Calu3 (cell line): ENCODE measurements at regions not wholly inside any gene's neighbourhood (a gene's known extent, or its start where the extent isn't known, plus 50 kb on each side); places are given as distances from the start of the nearest gene placed in this dataset.

Experiments
- BruUV-seq: library from RNA; stranded (reverse); fragments of 400-500 nt; replicated peaks from 2 replicates; lab custom pipeline; 2021; lab: Mats Ljungman, UMichigan
- CTCF ChIA-PET: fragments of 300-600 bp; sonication (Branson Sonifier 250); formaldehyde crosslinking; loops from one replicate; lab custom pipeline; 2022; ENCODE audit warnings: antibody characterized with exemption; lab: Charles Lee
- DNase-seq: peaks from one replicate; pipeline ENCODE4 v3.0.0; 2022
- H3K27ac Mint-ChIP-seq: one replicate; pipeline ENCODE4 v1.8.0; 2022; ENCODE audit warnings: mixed read lengths; ENCODE audit not compliant: unreplicated experiment
- H3K27me3 Mint-ChIP-seq: one replicate; pipeline ENCODE4 v1.8.0; 2022; ENCODE audit warnings: mixed read lengths; ENCODE audit not compliant: unreplicated experiment
- H3K36me3 Mint-ChIP-seq: one replicate; pipeline ENCODE4 v1.8.0; 2022; ENCODE audit warnings: mild to moderate bottlenecking, moderate library complexity, mixed read lengths; ENCODE audit not compliant: insufficient read depth, unreplicated experiment
- H3K4me1 Mint-ChIP-seq: one replicate; pipeline ENCODE4 v1.8.0; 2022; ENCODE audit warnings: mild to moderate bottlenecking, low read depth, mixed read lengths; ENCODE audit not compliant: unreplicated experiment
- H3K4me3 Mint-ChIP-seq: one replicate; pipeline ENCODE4 v1.8.0; 2022; ENCODE audit warnings: mild to moderate bottlenecking, low read depth, moderate library complexity, mixed read lengths; ENCODE audit not compliant: unreplicated experiment
- H3K9me3 Mint-ChIP-seq: one replicate; pipeline ENCODE4 v1.8.0; 2022; ENCODE audit warnings: low read depth, mixed read lengths; ENCODE audit not compliant: unreplicated experiment
- intact Hi-C: fragments of 100-400 bp; cut with micrococcal nuclease; formaldehyde crosslinking; loops from one replicate; pipeline ENCODE4 v1.10.0; 2022; ENCODE audit not compliant: unreplicated experiment
- TF ChIP-seq, protein P1 (sequence below): fragments of 200-600 bp; IDR thresholded peaks from one replicate; pipeline ENCODE4 v1.8.0; 2022; ENCODE audit warnings: antibody characterized with exemption; ENCODE audit not compliant: unreplicated experiment

DNA sequence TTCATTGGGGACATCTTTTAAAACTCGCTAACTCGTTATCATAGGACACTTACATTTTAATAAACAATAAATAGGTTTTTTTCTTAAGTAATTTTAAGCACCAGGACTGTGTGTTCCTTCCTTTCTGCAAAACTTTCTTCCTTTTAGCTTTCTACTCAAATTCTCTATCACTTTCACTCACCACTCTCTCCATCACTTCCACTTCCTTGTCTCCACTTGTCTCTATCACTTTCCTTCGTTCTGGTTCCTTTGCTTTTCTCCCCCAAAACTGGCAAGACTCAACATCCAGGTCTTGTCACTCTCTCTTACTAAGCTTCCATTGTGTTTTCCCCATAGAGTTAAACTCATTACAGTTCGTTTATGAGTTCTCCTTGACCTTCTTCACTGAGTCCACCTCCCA lies 99.0 kb downstream of the ZPLD1 start:
- BruUV-seq = no TSS peak
- no peaks in the 10 kb centered on the region for H3K27me3 Mint-ChIP-seq
- no peak for DNase-seq
- no peaks in the 10 kb centered on the region for H3K9me3 Mint-ChIP-seq
- TF ChIP-seq, protein P1, sequence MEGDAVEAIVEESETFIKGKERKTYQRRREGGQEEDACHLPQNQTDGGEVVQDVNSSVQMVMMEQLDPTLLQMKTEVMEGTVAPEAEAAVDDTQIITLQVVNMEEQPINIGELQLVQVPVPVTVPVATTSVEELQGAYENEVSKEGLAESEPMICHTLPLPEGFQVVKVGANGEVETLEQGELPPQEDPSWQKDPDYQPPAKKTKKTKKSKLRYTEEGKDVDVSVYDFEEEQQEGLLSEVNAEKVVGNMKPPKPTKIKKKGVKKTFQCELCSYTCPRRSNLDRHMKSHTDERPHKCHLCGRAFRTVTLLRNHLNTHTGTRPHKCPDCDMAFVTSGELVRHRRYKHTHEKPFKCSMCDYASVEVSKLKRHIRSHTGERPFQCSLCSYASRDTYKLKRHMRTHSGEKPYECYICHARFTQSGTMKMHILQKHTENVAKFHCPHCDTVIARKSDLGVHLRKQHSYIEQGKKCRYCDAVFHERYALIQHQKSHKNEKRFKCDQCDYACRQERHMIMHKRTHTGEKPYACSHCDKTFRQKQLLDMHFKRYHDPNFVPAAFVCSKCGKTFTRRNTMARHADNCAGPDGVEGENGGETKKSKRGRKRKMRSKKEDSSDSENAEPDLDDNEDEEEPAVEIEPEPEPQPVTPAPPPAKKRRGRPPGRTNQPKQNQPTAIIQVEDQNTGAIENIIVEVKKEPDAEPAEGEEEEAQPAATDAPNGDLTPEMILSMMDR = no peak
- intact Hi-C loops = no loop called here
- H3K27ac Mint-ChIP-seq = no peak overlapping the region
- CTCF ChIA-PET = interaction anchor here (3.9 kb wide), 1 partner anchor 304 kb away, joined by 75 read pairs; no protein-coding TSS in a partner anchor
- no peak overlapping the region for H3K4me3 Mint-ChIP-seq
- no peaks in the 10 kb centered on the region for H3K4me1 Mint-ChIP-seq
- H3K36me3 Mint-ChIP-seq = no peaks in the 10 kb centered on the region

DNA sequence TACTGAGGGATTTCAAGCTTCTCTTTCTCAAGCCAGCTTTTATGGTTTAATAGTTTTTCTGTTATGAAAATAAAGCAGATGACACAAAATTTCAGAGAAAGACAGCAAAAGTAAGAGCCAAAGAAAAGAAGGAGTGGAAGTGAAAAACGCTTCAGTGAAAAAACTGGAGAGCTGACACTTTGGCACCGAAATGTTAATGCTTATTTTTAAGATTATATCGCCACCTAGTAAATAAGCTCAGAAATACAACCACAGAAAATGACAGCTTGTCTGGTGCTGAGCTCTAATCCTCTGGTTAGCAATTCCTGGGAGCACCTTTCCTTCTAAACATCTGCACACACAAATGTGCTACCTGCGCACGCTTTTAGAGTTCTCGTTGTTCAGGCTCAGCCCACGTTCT lies 101.6 kb downstream of the ZPLD1 start:
- no TSS peak for BruUV-seq
- DNase-seq = no peak
- Mint-ChIP-seq H3K4me1 (no peaks in the 10 kb centered on the region), H3K9me3 (no peaks in the 10 kb centered on the region), H3K4me3 (no peak overlapping the region), H3K36me3 (no peaks in the 10 kb centered on the region), H3K27me3 (no peaks in the 10 kb centered on the region), H3K27ac (no peak overlapping the region)
- CTCF ChIA-PET = interaction anchor here (0.6 to 3.9 kb wide), 10 partner anchors 60 to 962 kb away, joined by 3 to 75 read pairs (median 4); partner anchors contain the start of gene PCNP
- intact Hi-C loops = loop anchor here (1.0 kb wide), 2 partner anchors 70 to 307 kb away; no protein-coding TSS in a partner anchor
- TF ChIP-seq, protein P1 = no peak

DNA sequence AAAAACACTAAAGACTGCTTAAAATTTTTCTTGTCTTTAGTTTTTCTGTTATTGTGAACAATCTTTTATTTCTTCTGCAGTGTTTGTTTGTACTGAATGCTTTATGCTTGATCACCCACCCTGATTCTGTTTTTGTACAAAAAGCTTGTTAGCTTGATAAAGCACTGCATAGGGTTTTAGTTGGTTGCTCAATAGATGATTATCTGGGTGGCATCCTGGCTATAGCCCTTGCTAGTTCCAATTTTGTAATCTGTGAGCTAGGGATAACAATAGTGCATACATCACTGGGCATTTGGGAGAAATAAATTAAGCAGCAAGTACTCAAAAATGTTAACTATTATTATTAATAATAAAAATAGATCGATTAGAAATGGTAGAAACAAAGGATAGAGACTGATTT lies 102.3 kb downstream of the ZPLD1 start:
- TF ChIP-seq, protein P1 = no peak
- Mint-ChIP-seq H3K4me1 (no peaks in the 10 kb centered on the region), H3K9me3 (no peaks in the 10 kb centered on the region), H3K27ac (no peak overlapping the region), H3K4me3 (no peak overlapping the region), H3K36me3 (no peaks in the 10 kb centered on the region), H3K27me3 (no peaks in the 10 kb centered on the region)
- DNase-seq = no peak
- no TSS peak for BruUV-seq
- intact Hi-C loops = no loop called here
- CTCF ChIA-PET = interaction anchor here (0.7 to 3.9 kb wide), 8 partner anchors 72 to 735 kb away, joined by 3 to 75 read pairs (median 4); no protein-coding TSS in a partner anchor

DNA sequence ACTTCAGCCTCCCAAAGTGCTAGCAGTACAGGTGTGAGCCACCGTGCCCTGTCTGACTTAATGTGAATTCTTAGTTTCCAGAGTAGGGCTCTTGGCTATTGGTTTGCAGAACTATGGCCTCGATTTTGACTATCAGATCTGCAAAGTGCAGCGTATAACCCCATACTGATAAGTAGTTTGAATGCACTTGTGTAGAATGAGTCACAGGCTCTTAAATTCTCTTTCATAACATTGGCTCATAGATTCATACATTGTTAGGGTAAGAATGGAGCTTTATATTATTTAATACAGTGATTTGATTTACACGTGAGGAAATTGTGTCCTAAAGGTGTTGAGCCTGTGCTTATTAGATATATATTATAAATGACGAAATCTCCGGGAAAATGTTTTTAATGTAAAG lies 109.9 kb downstream of the ZPLD1 start:
- intact Hi-C loops = no loop called here
- no peaks in the 10 kb centered on the region for H3K4me1 Mint-ChIP-seq
- CTCF ChIA-PET = no interaction called here
- no peaks in the 10 kb centered on the region for H3K9me3 Mint-ChIP-seq
- H3K27ac Mint-ChIP-seq = no peak overlapping the region
- TF ChIP-seq, protein P1 = no peak
- DNase-seq = no peak
- H3K36me3 Mint-ChIP-seq = no peaks in the 10 kb centered on the region
- BruUV-seq = no TSS peak
- no peaks in the 10 kb centered on the region for H3K27me3 Mint-ChIP-seq
- H3K4me3 Mint-ChIP-seq = no peak overlapping the region
